MG63 (cell line): ENCODE measurements at regions not wholly inside any gene's neighbourhood (a gene's known extent, or its start where the extent isn't known, plus 50 kb on each side); places are given as distances from the start of the nearest gene placed in this dataset.
"Not testable (repeated sequence)": the region's sequence is repeated elsewhere in the genome, so short reads cannot be mapped to it uniquely, and the experiment has no call there.

Experiments
- DNase-seq: peaks from one replicate; pipeline ENCODE4 v3.0.0-alpha.2; 2020
- H3K27me3 ChIP-seq: fragments of 250-450 bp; sonication (Bioruptor Pico); 2 replicates; pipeline ENCODE4 v1.5.1; 2020; ENCODE audit warnings: mild to moderate bottlenecking, moderate library complexity
- H3K36me3 ChIP-seq: fragments of 250-450 bp; sonication (Bioruptor Pico); 2 replicates; pipeline ENCODE4 v1.5.1; 2020; ENCODE audit warnings: mild to moderate bottlenecking, moderate library complexity
- H3K4me3 ChIP-seq: fragments of 250-450 bp; sonication (Bioruptor Pico); 2 replicates; pipeline ENCODE4 v1.5.1; 2020; ENCODE audit warnings: mild to moderate bottlenecking, moderate library complexity
- H3K9me3 ChIP-seq: fragments of 250-450 bp; sonication (Bioruptor Pico); 2 replicates; pipeline ENCODE4 v1.5.1; 2020; ENCODE audit warnings: mild to moderate bottlenecking, moderate library complexity

DNA sequence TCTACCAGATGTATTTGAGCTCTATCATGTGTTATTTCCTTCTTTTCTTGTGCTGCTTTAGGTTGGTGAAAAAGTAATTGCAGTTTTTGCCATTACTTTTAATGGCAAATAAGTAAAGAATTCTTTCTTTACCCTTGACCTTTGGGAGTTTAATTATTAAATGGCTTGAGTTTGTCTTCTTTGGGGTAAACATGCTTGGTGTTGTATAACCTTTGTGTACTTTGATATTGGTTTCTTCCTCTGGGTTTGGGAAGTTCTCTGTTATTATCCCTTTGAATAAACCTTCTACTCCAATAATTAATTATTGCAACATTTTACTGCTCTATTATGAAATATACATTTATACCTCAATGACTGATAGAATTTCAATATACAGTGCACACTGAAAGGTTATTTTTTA lies 709.4 kb downstream of the PCDH17 start:
- no peaks in the 10 kb centered on the region for H3K27me3 ChIP-seq
- DNase-seq = no peak
- no peaks in the 10 kb centered on the region for H3K36me3 ChIP-seq
- H3K4me3 ChIP-seq = no peak overlapping the region
- no peaks in the 10 kb centered on the region; the same call in 1 of the 2 replicates for H3K9me3 ChIP-seq

DNA sequence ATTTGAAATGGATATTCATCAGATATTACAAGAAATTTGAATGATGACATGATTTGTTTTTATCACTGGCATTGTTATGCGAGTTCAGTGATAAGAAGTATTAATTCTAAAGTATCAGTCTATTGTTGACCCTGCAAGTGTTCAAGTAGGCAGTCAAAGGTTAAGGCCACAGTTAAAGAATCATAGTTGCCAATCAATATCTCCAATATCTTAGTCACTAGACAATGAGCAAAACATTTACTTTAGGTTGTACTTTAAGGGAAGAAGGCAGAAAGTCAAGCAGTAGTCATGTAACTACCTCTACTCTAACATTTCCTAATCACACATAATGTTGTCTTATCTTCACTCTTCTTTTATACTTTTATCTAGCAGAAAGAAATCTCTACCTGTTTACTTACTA lies 709.8 kb downstream of the PCDH17 start:
- no peaks in the 10 kb centered on the region for H3K36me3 ChIP-seq
- no peaks in the 10 kb centered on the region for H3K27me3 ChIP-seq

DNA sequence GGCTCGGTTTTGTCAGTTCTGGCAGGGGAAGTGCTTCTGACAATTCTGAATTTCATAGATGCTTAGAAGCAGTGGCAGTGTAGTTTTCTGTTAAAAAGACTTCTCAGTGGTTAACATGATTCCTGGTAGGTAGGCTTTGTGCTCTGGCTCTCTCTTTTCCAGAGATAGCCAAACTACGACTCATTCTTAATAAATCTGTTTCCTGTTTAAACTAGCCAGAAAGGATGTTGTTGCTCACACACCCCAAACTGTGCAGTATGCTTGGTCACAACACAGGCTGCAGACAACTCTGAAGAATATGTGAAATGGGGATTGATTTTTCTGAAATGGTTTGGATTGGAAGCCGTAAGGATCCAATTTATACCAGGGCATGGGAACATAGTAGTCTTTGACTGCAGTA lies 711.5 kb downstream of the PCDH17 start:
- Histone ChIP-seq H3K27me3 (no peaks in the 10 kb centered on the region), H3K4me3 (no peak overlapping the region), H3K36me3 (no peaks in the 10 kb centered on the region), H3K9me3 (no peaks in the 10 kb centered on the region; the same call in 1 of the 2 replicates)
- DNase-seq = no peak

More for the DNA sequence above, 709.8 kb downstream of the PCDH17 start:
- Histone ChIP-seq H3K4me3 (no peak overlapping the region), H3K9me3 (no peaks in the 10 kb centered on the region; the same call in 1 of the 2 replicates)
- no peak for DNase-seq

DNA sequence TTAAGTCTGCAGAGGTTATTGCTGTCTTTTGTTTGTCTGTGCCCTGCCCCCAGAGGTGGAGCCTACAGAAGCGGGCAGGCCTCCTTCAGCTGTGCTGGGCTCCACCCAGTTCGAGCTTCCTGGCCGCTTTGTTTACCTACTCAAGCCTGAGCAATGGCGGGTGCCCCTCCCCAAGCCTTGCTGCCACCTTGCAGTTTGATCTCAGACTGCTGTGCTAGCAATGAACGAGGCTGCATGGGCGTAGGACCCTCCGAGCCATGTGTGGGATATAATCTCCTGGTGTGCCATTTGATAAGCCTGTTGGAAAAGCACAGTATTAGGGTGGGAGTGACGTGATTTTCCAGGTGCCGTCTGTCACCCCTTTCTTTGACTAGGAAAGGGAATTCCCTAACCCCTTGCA lies 720.6 kb downstream of the PCDH17 start:
- H3K36me3 ChIP-seq = not testable (repeated sequence)

DNA sequence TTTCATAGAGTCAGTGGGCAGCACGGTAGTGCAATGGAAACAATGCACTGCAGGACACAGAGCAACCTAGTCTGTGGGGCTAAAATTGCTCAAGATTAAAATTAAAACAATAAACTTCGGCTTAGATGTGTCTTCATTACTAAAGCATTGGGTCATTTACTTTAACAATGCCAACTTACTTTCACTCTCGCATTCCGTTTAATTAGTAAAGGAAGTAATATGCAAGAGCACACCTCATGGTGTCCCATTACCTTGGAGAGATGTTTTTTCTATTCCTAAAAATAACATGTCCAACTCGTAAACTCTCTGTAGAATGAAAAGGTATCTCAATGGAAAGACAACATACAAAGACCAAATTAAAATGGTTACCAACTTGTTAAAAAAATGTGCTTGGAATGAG lies 738.4 kb downstream of the PCDH17 start:
- H3K9me3 ChIP-seq = no peaks in the 10 kb centered on the region
- no peak for DNase-seq
- H3K4me3 ChIP-seq = no peak overlapping the region
- H3K36me3 ChIP-seq = no peaks in the 10 kb centered on the region
- H3K27me3 ChIP-seq = no peaks in the 10 kb centered on the region

More for the DNA sequence above, 720.6 kb downstream of the PCDH17 start:
- not testable (repeated sequence) for H3K4me3 ChIP-seq, H3K9me3 ChIP-seq, H3K27me3 ChIP-seq, DNase-seq

DNA sequence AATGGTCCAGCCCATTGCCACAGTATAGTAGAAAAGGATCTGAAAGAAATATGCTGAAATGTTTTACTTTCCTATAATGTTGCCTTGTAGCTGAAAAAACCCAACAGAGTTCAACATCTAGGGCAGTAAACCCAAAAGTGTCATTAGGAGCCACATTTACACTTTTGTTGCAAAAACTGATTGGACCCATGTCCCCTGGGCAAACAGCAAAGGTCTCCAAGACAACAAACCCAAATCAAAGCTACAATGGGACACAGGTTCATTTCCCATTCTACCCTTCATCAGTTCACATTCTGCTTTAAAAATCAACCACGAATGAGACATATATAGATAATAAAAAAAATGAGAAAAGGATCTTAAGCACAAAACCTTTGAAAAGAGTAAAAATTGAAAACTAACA lies 744.8 kb downstream of the PCDH17 start:
- Histone ChIP-seq H3K36me3 (no peaks in the 10 kb centered on the region), H3K4me3 (no peak overlapping the region), H3K27me3 (no peaks in the 10 kb centered on the region), H3K9me3 (no peaks in the 10 kb centered on the region)
- DNase-seq = no peak

DNA sequence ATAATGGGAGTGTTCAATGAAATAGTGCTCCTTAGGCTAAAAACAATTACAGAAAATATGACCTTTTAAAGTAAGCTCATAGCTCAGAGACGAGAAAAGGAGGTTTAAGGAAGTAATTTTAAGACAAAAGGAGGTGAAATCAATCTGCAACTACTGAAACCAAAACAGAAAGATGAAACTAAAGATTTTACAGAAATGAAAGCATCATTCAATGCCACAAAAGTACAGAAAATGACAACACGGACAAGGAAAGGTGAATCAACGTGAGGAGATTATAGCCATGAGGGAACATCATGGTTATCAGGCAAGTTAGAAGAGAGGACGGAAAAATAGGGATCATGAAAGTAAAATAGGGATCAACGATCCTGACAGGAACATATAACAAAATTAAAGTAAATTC lies 745.2 kb downstream of the PCDH17 start:
- no peaks in the 10 kb centered on the region for H3K9me3 ChIP-seq
- no peaks in the 10 kb centered on the region for H3K36me3 ChIP-seq
- no peak overlapping the region for H3K4me3 ChIP-seq
- H3K27me3 ChIP-seq = no peaks in the 10 kb centered on the region
- no peak for DNase-seq

DNA sequence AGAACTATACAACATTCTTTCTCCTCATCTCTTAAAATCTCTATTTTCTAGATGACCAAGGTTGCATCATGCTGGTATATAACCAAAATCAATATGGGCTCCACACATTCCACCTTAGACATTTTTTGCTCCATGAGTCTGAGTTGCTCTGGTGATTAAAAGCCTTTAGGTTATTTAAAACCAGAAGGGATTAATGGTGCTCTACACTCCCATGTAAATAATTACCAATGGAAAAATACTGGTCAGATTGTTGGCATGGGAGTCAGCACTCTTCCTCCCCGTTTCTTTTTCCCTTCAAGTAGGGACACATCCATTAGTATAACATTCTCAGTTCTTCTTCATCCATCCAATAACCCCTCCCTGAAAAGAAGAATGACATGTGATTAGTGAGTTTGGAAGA lies 747.7 kb downstream of the PCDH17 start:
- Histone ChIP-seq H3K9me3 (no peaks in the 10 kb centered on the region), H3K36me3 (no peaks in the 10 kb centered on the region)

DNA sequence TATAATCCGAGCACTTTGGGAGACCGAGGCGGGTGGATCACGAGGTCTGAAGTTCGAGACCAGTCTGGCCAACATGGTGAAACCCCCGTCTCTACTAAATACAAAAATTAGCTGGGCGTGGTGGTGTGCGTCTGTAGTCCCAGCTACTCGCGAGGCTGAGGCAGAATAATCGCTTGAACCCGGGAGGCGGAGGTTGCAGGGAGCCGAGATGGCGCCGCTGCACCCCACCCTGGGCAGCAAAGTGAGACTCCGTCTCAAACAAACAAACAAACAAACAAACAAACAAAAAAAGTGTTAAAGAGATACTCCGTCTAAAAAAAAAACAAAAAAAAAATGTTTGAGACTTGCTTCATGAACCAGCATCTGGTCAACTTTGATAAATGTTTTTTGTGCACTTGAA lies 753.8 kb downstream of the PCDH17 start:
- H3K4me3 ChIP-seq, H3K27me3 ChIP-seq, DNase-seq, H3K36me3 ChIP-seq, H3K9me3 ChIP-seq: not testable (repeated sequence)

More for the DNA sequence above, 747.7 kb downstream of the PCDH17 start:
- Histone ChIP-seq H3K4me3 (no peak overlapping the region), H3K27me3 (no peaks in the 10 kb centered on the region)
- DNase-seq = no peak

DNA sequence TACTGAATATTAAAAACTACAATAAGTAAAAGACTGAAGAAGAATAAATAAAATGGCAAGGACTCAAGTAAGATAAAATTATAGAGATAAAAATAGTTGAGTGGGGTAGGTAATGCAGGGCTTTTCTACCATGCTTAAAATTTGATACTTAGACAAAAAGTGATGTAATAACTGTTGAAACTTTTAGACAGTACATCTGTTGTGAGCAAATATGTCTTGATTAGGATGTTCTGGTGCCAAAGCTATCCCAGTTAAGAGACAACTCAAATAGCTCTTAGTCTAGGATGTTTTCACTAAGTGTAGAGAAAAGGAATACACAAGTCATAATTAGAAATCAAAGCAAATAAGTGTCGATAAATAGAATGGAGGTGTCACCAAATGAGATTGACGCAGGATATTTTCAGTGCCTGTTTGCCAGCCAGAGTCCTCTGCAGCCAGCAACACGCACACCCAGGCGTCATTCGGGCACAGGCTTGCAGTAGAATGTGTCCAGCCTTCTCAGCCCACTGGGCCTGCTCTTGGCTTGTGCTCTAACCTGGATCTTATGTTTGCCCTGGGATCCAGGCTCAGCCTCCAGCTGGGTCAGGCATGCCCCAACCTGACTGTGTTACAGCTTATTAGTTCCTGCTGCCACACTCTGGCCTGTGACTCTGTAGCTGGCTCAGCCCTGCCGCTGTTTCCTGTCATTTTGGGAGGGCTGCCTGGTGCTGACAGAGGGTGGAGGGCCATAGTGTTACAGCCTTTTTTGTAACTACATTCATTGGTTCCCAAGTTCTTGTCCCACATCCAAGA lies 766.2 kb downstream of the PCDH17 start:
- Histone ChIP-seq H3K36me3 (no peaks in the 10 kb centered on the region), H3K4me3 (no peak overlapping the region), H3K9me3 (no peaks in the 10 kb centered on the region), H3K27me3 (no peaks in the 10 kb centered on the region)
- no peak for DNase-seq

DNA sequence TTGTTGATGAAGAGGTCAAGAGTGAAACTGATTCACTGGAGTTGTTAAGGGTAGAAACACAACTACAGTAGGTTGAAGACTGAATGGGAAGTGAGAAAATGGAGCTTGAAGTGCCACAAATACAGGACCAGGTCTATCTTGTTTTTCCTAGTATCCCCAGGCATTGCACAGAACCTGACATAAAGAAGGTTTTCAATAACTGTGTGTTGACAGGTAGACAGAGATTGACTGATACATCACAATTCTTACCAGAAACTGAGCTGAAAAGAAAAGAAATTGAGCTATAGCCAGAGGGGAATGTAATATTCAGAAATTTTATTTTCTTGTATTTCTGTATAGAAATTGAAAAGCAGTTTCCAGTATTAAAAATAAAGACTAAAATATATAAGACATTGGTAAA lies 767.7 kb downstream of the PCDH17 start:
- H3K9me3 ChIP-seq = no peaks in the 10 kb centered on the region

DNA sequence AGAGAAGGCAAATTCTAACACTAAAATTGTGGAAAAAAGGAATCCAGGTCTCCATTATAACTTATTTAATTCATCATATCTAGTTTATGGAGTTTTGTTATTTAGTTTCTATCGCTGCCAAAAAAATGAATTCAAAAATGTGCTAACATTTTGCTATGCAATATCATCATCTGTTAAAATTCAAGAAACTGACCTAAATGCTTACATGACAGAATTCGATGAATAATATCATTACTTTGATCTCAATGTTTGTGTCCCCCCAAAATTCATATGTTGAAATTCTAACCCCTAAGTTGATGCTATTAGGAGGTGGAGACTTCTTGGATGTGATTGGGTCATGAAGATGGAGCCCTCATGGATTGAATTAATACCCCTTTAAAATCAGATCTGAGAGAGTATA lies 775.0 kb downstream of the PCDH17 start:
- H3K9me3 ChIP-seq = no peaks in the 10 kb centered on the region
- H3K36me3 ChIP-seq = no peaks in the 10 kb centered on the region
- DNase-seq = no peak
- no peak overlapping the region for H3K4me3 ChIP-seq
- H3K27me3 ChIP-seq = no peaks in the 10 kb centered on the region

More for the DNA sequence above, 767.7 kb downstream of the PCDH17 start:
- H3K4me3 ChIP-seq = no peak overlapping the region
- DNase-seq = no peak
- H3K36me3 ChIP-seq = no peaks in the 10 kb centered on the region
- no peaks in the 10 kb centered on the region for H3K27me3 ChIP-seq

DNA sequence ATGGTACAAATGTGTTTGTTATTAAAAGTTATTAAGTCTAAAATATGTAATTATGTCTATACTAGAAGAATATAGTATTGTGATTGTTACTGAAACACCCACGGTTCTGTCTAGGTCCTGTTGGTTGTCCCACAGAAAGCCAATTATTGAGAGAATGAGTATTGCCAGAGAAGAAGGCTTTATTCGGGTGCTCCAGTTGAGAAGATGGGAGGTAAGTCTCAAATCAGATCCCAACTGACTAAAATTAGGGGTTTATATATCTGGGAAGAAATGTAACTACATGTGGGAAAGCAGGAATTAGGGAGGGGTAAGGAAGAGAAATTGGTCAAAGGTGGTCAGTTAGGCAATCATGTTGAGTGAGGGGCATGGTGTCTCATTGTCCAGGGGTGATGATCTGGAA lies 798.4 kb downstream of the PCDH17 start:
- Histone ChIP-seq H3K9me3 (peaks cover 2% of the 10 kb centered on the region), H3K27me3 (no peaks in the 10 kb centered on the region)

DNA sequence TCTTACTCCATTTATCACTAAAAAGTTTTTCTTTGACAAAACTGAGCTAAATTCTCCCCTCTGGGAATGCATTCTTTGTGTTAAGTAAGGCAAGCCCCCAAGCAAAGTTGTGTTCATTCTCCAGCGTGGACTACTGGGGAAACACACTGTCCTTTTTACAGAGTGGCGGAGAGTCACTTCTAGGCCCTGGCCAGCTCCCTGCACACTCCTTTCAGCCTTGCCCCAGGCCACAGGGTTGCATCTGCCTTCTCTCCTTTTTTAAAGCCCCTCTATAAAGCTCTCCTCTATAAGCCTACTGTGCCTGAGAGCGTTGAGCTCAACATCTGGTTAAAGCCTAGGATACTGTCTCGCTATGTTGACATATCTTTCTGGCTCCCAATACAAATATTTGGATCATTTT lies 803.4 kb downstream of the PCDH17 start:
- H3K9me3 ChIP-seq = peaks cover 1% of the 10 kb centered on the region; the same call in 1 of the 2 replicates
- no peak overlapping the region for H3K4me3 ChIP-seq
- H3K27me3 ChIP-seq = no peaks in the 10 kb centered on the region
- no peaks in the 10 kb centered on the region for H3K36me3 ChIP-seq
- DNase-seq = no peak

More for the DNA sequence above, 798.4 kb downstream of the PCDH17 start:
- no peaks in the 10 kb centered on the region for H3K36me3 ChIP-seq
- no peak overlapping the region for H3K4me3 ChIP-seq
- no peak for DNase-seq

DNA sequence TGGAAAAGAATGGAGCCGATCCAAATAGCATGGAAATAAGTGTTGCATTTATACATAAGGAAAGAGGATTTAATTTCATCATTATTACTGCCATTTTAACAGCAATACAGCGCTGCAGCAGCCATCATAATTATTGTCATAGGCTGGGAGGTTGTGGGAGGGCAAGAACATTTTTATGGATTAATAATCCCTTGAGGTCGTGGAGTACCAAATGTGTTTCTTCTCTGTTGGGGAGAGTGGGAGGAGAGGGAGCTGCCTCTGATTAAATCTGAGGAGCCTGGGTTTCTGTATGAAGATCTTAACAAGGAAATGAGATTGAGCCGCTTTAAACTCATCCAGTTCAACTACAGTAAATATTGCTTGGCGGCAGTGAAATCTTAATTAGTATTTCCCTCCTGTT lies 805.9 kb downstream of the PCDH17 start:
- Histone ChIP-seq H3K4me3 (no peak overlapping the region), H3K36me3 (no peaks in the 10 kb centered on the region), H3K9me3 (no peaks in the 10 kb centered on the region), H3K27me3 (no peaks in the 10 kb centered on the region)
- DNase-seq = no peak

DNA sequence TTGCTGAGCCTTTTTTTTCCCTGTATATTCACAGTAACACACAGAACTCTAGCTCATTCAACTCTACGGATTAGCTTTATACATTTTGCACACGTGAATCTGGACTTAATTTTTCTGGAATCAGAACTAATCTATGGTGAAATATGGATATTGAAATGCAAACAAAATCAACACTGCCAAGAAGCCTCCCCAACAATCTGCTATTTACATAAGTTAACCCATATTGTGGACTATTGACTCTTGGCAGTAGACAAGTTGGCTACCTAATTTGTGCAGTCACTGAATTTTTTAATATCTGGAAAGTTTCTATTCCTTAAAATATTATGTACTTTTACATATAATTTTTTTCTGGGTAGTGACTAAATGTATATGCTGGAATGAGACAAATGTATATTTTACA lies 815.4 kb downstream of the PCDH17 start:
- DNase-seq = no peak
- no peaks in the 10 kb centered on the region for H3K27me3 ChIP-seq

DNA sequence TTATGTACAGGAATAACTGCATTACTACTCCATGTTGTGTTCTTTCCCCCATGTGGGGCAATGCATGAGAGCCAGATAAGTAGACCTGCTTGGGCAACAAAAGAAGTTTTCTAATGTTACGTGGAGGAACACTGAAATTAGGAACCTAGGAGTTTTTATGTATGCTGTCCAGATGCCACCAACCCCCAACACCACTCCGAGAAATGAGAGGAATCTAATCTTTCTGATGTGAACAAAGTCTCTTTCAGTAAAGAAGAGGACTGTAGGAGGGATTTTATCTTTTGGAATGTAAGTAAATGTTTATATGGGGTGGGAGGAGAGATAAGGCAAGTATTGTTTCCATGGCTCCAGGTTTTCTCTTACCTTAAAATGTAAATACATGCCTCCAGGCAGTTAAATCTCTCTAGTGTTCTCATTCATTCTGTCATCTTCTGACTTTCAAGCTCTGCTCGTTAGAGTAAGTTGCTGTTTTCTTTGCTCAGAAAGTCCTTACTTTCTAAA lies 820.6 kb downstream of the PCDH17 start:
- no peak for DNase-seq
- no peaks in the 10 kb centered on the region for H3K9me3 ChIP-seq

More for the DNA sequence above, 815.4 kb downstream of the PCDH17 start:
- H3K9me3 ChIP-seq = no peaks in the 10 kb centered on the region
- no peaks in the 10 kb centered on the region for H3K36me3 ChIP-seq
- no peak overlapping the region for H3K4me3 ChIP-seq

DNA sequence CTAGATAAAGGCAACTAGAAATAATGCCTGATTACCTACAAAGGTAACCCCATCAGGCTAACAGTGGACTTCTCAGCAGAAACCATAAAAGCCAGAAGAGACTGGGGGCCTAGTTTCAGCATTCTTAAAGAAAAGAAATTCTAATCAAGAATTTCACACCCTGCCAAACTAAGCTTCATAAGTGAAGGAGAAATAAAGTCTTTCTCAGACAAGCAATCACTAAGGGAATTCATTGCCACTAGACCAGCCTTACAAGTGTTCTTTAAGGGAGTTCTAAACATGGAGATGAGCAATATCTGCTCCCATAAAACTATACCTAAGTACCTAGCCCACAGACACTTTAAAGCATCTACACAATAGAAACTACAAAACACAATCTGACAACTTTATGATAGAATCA lies 823.5 kb downstream of the PCDH17 start:
- Histone ChIP-seq H3K27me3 (no peaks in the 10 kb centered on the region), H3K4me3 (no peak overlapping the region), H3K36me3 (no peaks in the 10 kb centered on the region), H3K9me3 (no peaks in the 10 kb centered on the region)
- no peak for DNase-seq

More for the DNA sequence above, 820.6 kb downstream of the PCDH17 start:
- Histone ChIP-seq H3K27me3 (no peaks in the 10 kb centered on the region), H3K4me3 (no peak overlapping the region), H3K36me3 (no peaks in the 10 kb centered on the region)
